ENCODE measurements at regions not wholly inside any gene's neighbourhood (a gene's known extent, or its start where the extent isn't known, plus 50 kb on each side); places are given as distances from the start of the nearest gene placed in this dataset.
"Not testable (repeated sequence)": the region's sequence is repeated elsewhere in the genome, so short reads cannot be mapped to it uniquely, and the experiment has no call there.

DNA sequence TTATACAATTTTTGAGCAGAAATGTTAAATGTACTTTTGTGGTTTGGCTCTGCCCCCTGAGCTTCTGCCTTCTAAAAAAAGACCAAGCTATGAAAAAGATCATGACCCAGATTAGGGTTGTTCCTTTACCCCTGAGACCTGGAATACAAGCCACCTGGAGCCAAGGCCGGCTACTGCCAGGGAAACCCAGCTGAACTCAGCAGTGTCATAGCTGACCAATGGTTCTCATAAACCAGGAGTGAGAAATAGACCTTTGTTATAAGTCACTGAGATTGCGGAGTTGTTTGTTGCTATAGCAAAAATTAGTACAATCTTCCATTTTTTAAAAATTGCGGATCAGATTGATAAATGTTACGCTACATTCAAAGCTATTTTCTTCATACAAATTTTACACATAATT is 1261.7 kb downstream of the ROBO1 start:
- no peaks in the 10 kb centered on the region for H3K9me3 ChIP-seq
- no peak overlapping the region for H3K27ac ChIP-seq
- no peak for DNase-seq
- H3K4me3 ChIP-seq, result no peak overlapping the region
- no peak for ATAC-seq (ENCODE audit: low FRiP score in 2 of 2)
- TF ChIP-seq POLR2AphosphoS5 (IDR thresholded peaks at IDR 0.05) (no peak), CTCF (IDR thresholded peaks at IDR 0.05) (no peak), POLR2A (IDR thresholded peaks at IDR 0.05) (no peak), EP300 (IDR thresholded peaks at IDR 0.05) (no peak)
- H3K27me3 ChIP-seq, result no peaks in the 10 kb centered on the region
- H3K4me1 ChIP-seq, result no peaks in the 10 kb centered on the region
- WGBS, 2 donors, result 64 to 65% methylated on average over 4 of the region's 4 CpGs
- no peaks in the 10 kb centered on the region for H3K36me3 ChIP-seq

DNA sequence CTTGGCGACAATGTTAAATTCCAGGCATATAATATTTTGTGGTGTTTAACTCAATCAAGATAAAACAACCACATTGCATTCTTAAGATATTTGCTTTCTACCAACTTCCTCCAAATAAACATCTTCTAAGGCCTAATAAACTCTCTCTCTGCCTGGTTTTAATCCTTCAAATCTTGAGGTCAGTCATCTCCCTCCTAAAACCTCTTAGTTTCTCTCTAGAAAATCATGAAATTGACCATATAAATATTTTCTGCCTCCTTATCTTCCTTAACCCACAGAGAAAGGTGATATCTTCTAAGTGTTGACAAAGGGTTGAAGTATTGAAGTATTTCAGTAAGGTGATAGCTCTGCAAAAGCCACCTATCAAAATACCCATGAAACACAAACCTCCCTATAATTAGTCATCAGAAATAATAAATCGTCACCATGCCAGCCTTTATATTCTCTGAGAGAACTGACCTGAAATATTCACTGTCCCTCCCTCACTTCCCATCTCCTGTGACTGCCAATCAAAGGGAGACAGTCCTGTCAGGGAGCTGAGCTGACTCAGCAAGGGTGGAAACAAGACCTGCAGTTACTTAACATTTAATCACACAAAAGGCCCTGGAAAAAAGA is 1261.1 kb downstream of the ROBO1 start:
- Histone ChIP-seq H3K27me3 (no peaks in the 10 kb centered on the region), H3K4me1 (no peaks in the 10 kb centered on the region), H3K9me3 (no peaks in the 10 kb centered on the region), H3K36me3 (no peaks in the 10 kb centered on the region), H3K27ac (no peak overlapping the region), H3K4me3 (no peak overlapping the region)
- no peak for DNase-seq
- ATAC-seq (ENCODE audit: low FRiP score in 2 of 2), result no peak
- TF ChIP-seq POLR2AphosphoS5 (IDR thresholded peaks at IDR 0.05), result no peak
- TF ChIP-seq CTCF (IDR thresholded peaks at IDR 0.05), result no peak
- TF ChIP-seq EP300 (IDR thresholded peaks at IDR 0.05), result no peak
- TF ChIP-seq POLR2A (IDR thresholded peaks at IDR 0.05), result no peak
- WGBS, 2 donors, result 41 to 53% methylated on average over 2 of the region's 2 CpGs

GRCh38 chr3:78507196-78507984 is 1260.4 kb downstream of the ROBO1 start:
- 34 to 48% methylated on average over 6 of the region's 6 CpGs for WGBS, 2 donors

DNA sequence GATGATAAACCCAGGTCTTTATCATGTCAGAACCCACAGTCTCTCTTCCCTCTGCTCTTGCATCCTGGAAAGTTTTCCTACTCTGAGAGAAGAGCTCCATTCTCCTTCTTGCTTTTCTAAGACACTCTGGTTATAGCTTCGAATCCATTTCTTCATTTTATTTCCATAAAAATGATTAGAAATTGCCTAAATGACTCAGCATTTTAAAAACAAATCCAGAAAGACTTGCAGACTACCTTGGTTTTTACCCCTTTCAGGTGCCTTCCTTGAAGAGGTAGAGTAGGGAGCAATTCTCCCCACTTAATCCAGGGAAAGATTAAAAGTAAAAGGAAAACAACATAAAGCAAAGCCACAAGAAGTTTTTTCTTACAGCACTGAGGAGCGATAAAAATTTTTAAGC is 1256.0 kb downstream of the ROBO1 start:
- no peaks in the 10 kb centered on the region for H3K27me3 ChIP-seq
- 47 to 84% methylated on average over 2 of the region's 2 CpGs for WGBS, 2 donors
- no peak for TF ChIP-seq POLR2A (IDR thresholded peaks at IDR 0.05)
- TF ChIP-seq POLR2AphosphoS5 (IDR thresholded peaks at IDR 0.05), result no peak
- TF ChIP-seq CTCF (IDR thresholded peaks at IDR 0.05), result no peak
- no peak for TF ChIP-seq EP300 (IDR thresholded peaks at IDR 0.05)
- ATAC-seq (ENCODE audit: low FRiP score in 2 of 2), result no peak
- no peaks in the 10 kb centered on the region for H3K9me3 ChIP-seq
- no peaks in the 10 kb centered on the region for H3K4me1 ChIP-seq
- H3K4me3 ChIP-seq, result no peak overlapping the region
- no peaks in the 10 kb centered on the region for H3K36me3 ChIP-seq
- no peak for DNase-seq
- H3K27ac ChIP-seq, result no peak overlapping the region

More at GRCh38 chr3:78507196-78507984, 1260.4 kb downstream of the ROBO1 start:
- Histone ChIP-seq H3K27ac (no peak overlapping the region), H3K36me3 (no peaks in the 10 kb centered on the region), H3K27me3 (no peaks in the 10 kb centered on the region), H3K4me1 (no peaks in the 10 kb centered on the region), H3K4me3 (no peak overlapping the region), H3K9me3 (no peaks in the 10 kb centered on the region)
- DNase-seq (no peak), ATAC-seq (ENCODE audit: low FRiP score in 2 of 2) (no peak)
- no peak for TF ChIP-seq CTCF (IDR thresholded peaks at IDR 0.05)
- TF ChIP-seq POLR2AphosphoS5 (IDR thresholded peaks at IDR 0.05), result no peak
- TF ChIP-seq POLR2A (IDR thresholded peaks at IDR 0.05), result no peak
- TF ChIP-seq EP300 (IDR thresholded peaks at IDR 0.05), result no peak

DNA sequence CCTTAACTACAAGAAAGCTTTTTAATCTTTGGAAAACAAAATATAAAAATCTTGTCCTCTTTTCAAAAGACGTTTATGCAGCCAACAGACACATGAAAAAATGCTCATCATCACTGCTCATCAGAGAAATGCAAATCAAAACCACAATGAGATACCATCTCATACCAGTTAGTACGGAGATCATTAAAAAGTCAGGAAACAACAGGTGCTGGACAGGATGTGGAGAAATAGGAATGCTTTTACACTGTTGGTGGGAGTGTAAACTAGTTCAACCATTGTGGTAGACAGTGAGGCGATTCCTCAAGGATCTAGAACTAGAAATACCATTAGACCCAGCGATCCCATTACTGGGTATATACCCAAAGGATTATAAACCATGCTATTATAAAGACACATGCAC is 1255.0 kb downstream of the ROBO1 start:
- ATAC-seq (ENCODE audit: low FRiP score in 2 of 2); DNase-seq; H3K27ac ChIP-seq; H3K36me3 ChIP-seq; H3K4me1 ChIP-seq; H3K27me3 ChIP-seq; H3K9me3 ChIP-seq; H3K4me3 ChIP-seq: not testable (repeated sequence)
- 69 to 72% methylated on average over 4 of the region's 4 CpGs for WGBS, 2 donors

Measured in upper lobe of left lung (tissue), 6 donors.